Upper lobe of left lung (tissue), 6 donors: ENCODE measurements at regions not wholly inside any gene's neighbourhood (a gene's known extent, or its start where the extent isn't known, plus 50 kb on each side); places are given as distances from the start of the nearest gene placed in this dataset.

Experiments used
- ATAC-seq, 2 donors: fragments of 200-7000 bp; cut with Tn5 transposase; one replicate each; pipeline ENCODE4 v1.9.1; 2022; ENCODE audit warnings: mild to moderate bottlenecking in 2 of 2, moderate library complexity in 2 of 2; ENCODE audit not compliant: low FRiP score in 2 of 2
- DNase-seq, 2 donors: peaks; one replicate each; pipeline ENCODE4 v3.0.0-alpha.2; 2019 to 2020
- H3K27ac ChIP-seq, 4 donors: fragments of 200-600 bp; sonication (generic); one replicate each; pipeline ENCODE4 v1.5.1; 2016 to 2019
- H3K27me3 ChIP-seq, 4 donors: fragments of 200-600 bp; sonication (generic); one replicate each; pipeline ENCODE4 v1.5.1; 2017 to 2019
- H3K36me3 ChIP-seq, 4 donors: fragments of 200-600 bp; sonication (generic); one replicate each; pipeline ENCODE4 v1.5.1; 2016 to 2019
- H3K4me1 ChIP-seq, 4 donors: fragments of 200-600 bp; sonication (generic); one replicate each; pipeline ENCODE4 v1.5.1; 2018 to 2019
- H3K4me3 ChIP-seq, 4 donors: fragments of 200-600 bp; sonication (generic); one replicate each; pipeline ENCODE4 v1.5.1; 2017 to 2019; ENCODE audit warnings: mild to moderate bottlenecking in 2 of 4, moderate library complexity in 1 of 4
- H3K9me3 ChIP-seq, 4 donors: fragments of 200-600 bp; sonication (generic); one replicate each; pipeline ENCODE4 v1.5.1; 2018 to 2019
- EP300 ChIP-seq, 4 donors: sonication (generic); formaldehyde crosslinking; IDR thresholded peaks; one replicate each; pipeline ENCODE4 v1.5.1; 2017; ENCODE audit warnings: antibody characterized with exemption in 4 of 4, control low read depth in 2 of 4
- POLR2A ChIP-seq, 4 donors: fragments of 450-650 bp; IDR thresholded peaks; one replicate each; pipeline ENCODE4 v1.5.1; 2016 to 2017; ENCODE audit warnings: antibody characterized with exemption in 4 of 4, mild to moderate bottlenecking in 2 of 4
- POLR2AphosphoS5 ChIP-seq, 2 donors: sonication (generic); formaldehyde crosslinking; IDR thresholded peaks; one replicate each; pipeline ENCODE4 v1.5.1; 2017; ENCODE audit warnings: antibody characterized with exemption in 2 of 2
- WGBS, 2 donors: methylation state at CpG; one replicate each; pipeline ENCODE4 v1.1.5; 2017 to 2018; 5-methylcytosine and 5-hydroxymethylcytosine counted together
- TF ChIP-seq, protein P1 (sequence below), 6 experiments: fragments of 450-650 bp in 4 of 6; fragments of 200-600 bp in 2 of 6; sonication (generic) in 2 of 6; IDR thresholded peaks; one replicate each; pipeline ENCODE4 v1.5.1; 2016 to 2019; ENCODE audit warnings: antibody characterized with exemption in 6 of 6
- donor health status: DM: no; HTN: no; CAD: no; lungs with moderate emphysema.
- donor health status: DM: no; HTN: yes; CAD: no; lungs with severe emphysema.

DNA sequence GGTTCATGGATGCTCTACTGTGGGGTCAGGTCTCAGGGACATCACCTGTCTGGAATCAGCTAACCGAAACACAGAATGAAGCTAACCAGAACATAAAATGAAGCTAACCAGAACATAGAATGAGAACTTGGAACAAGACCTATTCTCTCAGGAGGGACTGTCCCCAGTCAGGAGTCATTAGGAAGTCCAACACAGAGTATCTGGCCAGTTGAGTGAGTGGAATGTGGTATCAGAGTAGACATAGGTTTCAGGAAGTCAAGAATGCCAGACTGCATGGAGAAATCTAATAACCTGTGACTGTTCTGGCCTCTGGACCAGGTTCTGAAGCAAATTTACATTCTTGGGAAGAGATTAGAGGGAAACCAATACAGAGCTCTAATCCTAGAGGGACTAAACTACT lies 609.6 kb downstream of the PRELID2 start:
- Histone ChIP-seq H3K9me3 (no peaks in the 10 kb centered on the region), H3K36me3 (no peaks in the 10 kb centered on the region), H3K27me3 (no peaks in the 10 kb centered on the region), H3K27ac (no peak overlapping the region), H3K4me3 (no peak overlapping the region), H3K4me1 (no peaks in the 10 kb centered on the region)
- DNase-seq = no peak
- TF ChIP-seq, protein P1, sequence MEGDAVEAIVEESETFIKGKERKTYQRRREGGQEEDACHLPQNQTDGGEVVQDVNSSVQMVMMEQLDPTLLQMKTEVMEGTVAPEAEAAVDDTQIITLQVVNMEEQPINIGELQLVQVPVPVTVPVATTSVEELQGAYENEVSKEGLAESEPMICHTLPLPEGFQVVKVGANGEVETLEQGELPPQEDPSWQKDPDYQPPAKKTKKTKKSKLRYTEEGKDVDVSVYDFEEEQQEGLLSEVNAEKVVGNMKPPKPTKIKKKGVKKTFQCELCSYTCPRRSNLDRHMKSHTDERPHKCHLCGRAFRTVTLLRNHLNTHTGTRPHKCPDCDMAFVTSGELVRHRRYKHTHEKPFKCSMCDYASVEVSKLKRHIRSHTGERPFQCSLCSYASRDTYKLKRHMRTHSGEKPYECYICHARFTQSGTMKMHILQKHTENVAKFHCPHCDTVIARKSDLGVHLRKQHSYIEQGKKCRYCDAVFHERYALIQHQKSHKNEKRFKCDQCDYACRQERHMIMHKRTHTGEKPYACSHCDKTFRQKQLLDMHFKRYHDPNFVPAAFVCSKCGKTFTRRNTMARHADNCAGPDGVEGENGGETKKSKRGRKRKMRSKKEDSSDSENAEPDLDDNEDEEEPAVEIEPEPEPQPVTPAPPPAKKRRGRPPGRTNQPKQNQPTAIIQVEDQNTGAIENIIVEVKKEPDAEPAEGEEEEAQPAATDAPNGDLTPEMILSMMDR (IDR thresholded peaks at IDR 0.05) = no peak
- no peak for TF ChIP-seq POLR2A (IDR thresholded peaks at IDR 0.05)
- TF ChIP-seq POLR2AphosphoS5 (IDR thresholded peaks at IDR 0.05) = no peak
- TF ChIP-seq EP300 (IDR thresholded peaks at IDR 0.05) = no peak
- 100% methylated on average over 1 of the region's 1 CpG for WGBS, 2 donors
- no peak for ATAC-seq

DNA sequence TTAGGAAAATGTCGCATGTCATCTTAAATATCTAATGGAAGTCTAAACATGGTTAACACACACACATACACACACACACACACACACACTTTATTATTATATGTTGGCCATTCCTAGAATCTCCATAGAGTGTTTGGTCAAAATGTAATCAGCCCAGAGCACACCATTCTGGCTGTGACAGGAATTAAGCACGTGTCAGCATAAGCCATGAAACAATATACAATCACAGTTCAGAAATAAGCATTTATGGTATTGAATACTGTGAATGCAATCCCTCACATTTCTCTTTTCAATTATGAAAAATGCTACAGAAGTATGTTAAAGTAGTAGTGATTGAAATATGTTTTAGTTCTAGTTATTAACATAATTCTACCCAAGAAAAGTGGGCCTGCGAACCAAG lies 611.6 kb downstream of the PRELID2 start:
- H3K27me3 ChIP-seq = no peaks in the 10 kb centered on the region
- 89 to 90% methylated on average over 3 of the region's 3 CpGs for WGBS, 2 donors
- H3K9me3 ChIP-seq = no peaks in the 10 kb centered on the region

DNA sequence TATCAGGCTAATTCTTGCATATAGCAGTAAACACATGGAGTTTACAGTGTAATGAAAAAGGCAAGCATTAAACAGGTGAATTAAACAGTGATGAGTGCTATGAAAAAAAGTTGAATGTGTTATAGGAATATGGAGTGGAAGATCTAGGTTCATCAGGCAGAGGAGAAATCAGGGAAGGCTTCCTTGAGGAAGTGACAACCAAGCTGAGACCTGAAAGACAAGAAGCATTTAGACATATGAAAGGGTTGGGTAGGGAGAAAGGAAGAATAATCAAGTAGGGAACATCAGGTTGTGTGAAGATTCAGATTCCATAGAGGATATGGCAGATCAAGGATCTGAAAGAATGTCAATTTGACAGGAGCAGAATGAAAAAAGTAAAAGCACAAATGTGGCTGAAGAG lies 612.5 kb downstream of the PRELID2 start:
- H3K9me3 ChIP-seq = no peaks in the 10 kb centered on the region
- no peaks in the 10 kb centered on the region for H3K4me1 ChIP-seq
- ATAC-seq (no peak), DNase-seq (no peak)
- no peaks in the 10 kb centered on the region for H3K36me3 ChIP-seq
- H3K27ac ChIP-seq = no peak overlapping the region
- TF ChIP-seq POLR2AphosphoS5 (IDR thresholded peaks at IDR 0.05) (no peak), POLR2A (IDR thresholded peaks at IDR 0.05) (no peak), EP300 (IDR thresholded peaks at IDR 0.05) (no peak)
- TF ChIP-seq, protein P1 (IDR thresholded peaks at IDR 0.05) = no peak
- no peaks in the 10 kb centered on the region for H3K27me3 ChIP-seq
- no peak overlapping the region for H3K4me3 ChIP-seq

More for the DNA sequence above, 611.6 kb downstream of the PRELID2 start:
- DNase-seq (no peak), ATAC-seq (no peak)
- TF ChIP-seq EP300 (IDR thresholded peaks at IDR 0.05) (no peak), POLR2AphosphoS5 (IDR thresholded peaks at IDR 0.05) (no peak), POLR2A (IDR thresholded peaks at IDR 0.05) (no peak)
- TF ChIP-seq, protein P1 (IDR thresholded peaks at IDR 0.05) = no peak
- Histone ChIP-seq H3K27ac (no peak overlapping the region), H3K4me3 (no peak overlapping the region), H3K36me3 (no peaks in the 10 kb centered on the region), H3K4me1 (no peaks in the 10 kb centered on the region)

DNA sequence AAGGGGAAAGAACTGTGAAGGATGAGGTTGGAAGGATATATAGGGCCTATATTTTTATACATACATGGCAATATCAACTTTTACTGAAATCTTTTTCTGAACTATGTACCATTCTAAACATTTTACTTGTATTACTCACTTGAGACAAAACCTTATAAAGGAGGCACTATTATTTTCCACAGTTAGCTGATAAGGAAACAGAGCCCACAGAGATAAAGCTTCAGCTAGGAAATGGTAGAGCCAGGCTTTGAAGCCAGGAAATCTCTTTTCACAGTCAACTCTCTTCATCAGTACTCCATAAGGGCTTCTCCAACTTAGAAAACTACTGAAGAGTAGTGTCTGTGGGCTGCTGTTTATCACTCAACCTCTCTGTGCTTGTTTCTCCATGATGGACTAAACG lies 613.7 kb downstream of the PRELID2 start:
- no peak for ATAC-seq
- TF ChIP-seq EP300 (IDR thresholded peaks at IDR 0.05) (no peak), POLR2A (IDR thresholded peaks at IDR 0.05) (no peak), POLR2AphosphoS5 (IDR thresholded peaks at IDR 0.05) (no peak)
- TF ChIP-seq, protein P1 (IDR thresholded peaks at IDR 0.05) = no peak
- Histone ChIP-seq H3K27me3 (no peaks in the 10 kb centered on the region), H3K27ac (no peak overlapping the region), H3K4me3 (no peak overlapping the region), H3K4me1 (no peaks in the 10 kb centered on the region), H3K9me3 (no peaks in the 10 kb centered on the region), H3K36me3 (no peaks in the 10 kb centered on the region)
- WGBS, 2 donors = 95 to 100% methylated on average over 1 of the region's 1 CpG
- DNase-seq = no peak

DNA sequence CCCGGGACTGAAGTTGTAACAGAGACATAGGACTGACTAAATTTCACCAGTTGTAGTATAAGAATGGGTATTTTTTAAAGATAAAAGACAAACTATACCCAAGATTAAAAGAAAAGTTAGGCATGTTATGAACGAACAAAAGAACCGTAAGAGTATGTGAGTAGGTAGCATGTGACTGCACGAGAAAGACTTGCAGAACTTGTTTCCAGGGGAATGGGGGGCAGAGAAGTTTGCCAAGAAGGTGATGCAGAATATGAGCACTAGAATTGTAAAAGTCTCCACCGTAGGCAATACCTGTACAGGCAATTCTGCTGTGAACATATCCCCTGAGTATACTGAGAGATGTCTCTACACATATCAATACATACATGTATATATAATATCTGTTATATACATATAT lies 614.7 kb downstream of the PRELID2 start:
- Histone ChIP-seq H3K27ac (no peak overlapping the region), H3K9me3 (no peaks in the 10 kb centered on the region), H3K4me1 (no peaks in the 10 kb centered on the region), H3K27me3 (no peaks in the 10 kb centered on the region), H3K36me3 (no peaks in the 10 kb centered on the region), H3K4me3 (no peak overlapping the region)
- WGBS, 2 donors = 62 to 69% methylated on average over 5 of the region's 5 CpGs
- ATAC-seq (no peak), DNase-seq (no peak)
- no peak for TF ChIP-seq POLR2AphosphoS5 (IDR thresholded peaks at IDR 0.05)
- TF ChIP-seq, protein P1 (IDR thresholded peaks at IDR 0.05) = no peak
- TF ChIP-seq POLR2A (IDR thresholded peaks at IDR 0.05) = no peak
- no peak for TF ChIP-seq EP300 (IDR thresholded peaks at IDR 0.05)
